GM23338 (cell line): ENCODE measurements at regions not wholly inside any gene's neighbourhood (a gene's known extent, or its start where the extent isn't known, plus 50 kb on each side); places are given as distances from the start of the nearest gene placed in this dataset.

Experiments
- ATAC-seq: fragments of 200-7000 bp; cut with Tn5 transposase; 3 replicates; pipeline ENCODE4 v1.9.1; 2020
- DNase-seq: peaks from one replicate; pipeline ENCODE4 v3.0.0-alpha.2; 2015; ENCODE audit warnings: low spot score
- H2AFZ ChIP-seq: fragments of 200-600 bp; sonication (generic); 2 replicates; pipeline ENCODE4 v1.8.0; 2016; ENCODE audit warnings: antibody characterized with exemption, mild to moderate bottlenecking, moderate library complexity
- H3F3A ChIP-seq: fragments of 200-600 bp; sonication (generic); replicated peaks from 2 replicates; pipeline ENCODE4 v1.8.0; 2017; ENCODE audit warnings: antibody characterized with exemption, mixed run types, low read depth
- H3K27ac ChIP-seq: fragments of 200-600 bp; sonication (generic); 2 replicates; pipeline ENCODE4 v1.6.1; 2016; ENCODE audit warnings: low read depth
- H3K27me3 ChIP-seq: fragments of 200-600 bp; sonication (generic); 2 replicates; pipeline ENCODE4 v1.8.0; 2016; ENCODE audit warnings: mild to moderate bottlenecking, mixed run types, moderate library complexity; ENCODE audit not compliant: insufficient read depth
- H3K36me3 ChIP-seq: fragments of 200-600 bp; sonication (generic); 2 replicates; pipeline ENCODE4 v1.8.0; 2016; ENCODE audit warnings: mild to moderate bottlenecking; ENCODE audit not compliant: insufficient read depth
- H3K4me1 ChIP-seq: fragments of 200-600 bp; sonication (generic); 2 replicates; pipeline ENCODE4 v1.8.0; 2016; ENCODE audit warnings: mild to moderate bottlenecking, moderate library complexity; ENCODE audit not compliant: insufficient read depth
- H3K4me2 ChIP-seq: fragments of 200-600 bp; sonication (generic); 2 replicates; pipeline ENCODE4 v1.7.1; 2017; ENCODE audit warnings: mixed run types
- H3K4me3 ChIP-seq: fragments of 200-600 bp; sonication (generic); 2 replicates; pipeline ENCODE4 v1.6.1; 2016; ENCODE audit warnings: mixed run types
- H3K79me2 ChIP-seq: fragments of 200-600 bp; sonication (generic); replicated peaks from 2 replicates; pipeline ENCODE4 v1.8.0; 2017; ENCODE audit warnings: mild to moderate bottlenecking; ENCODE audit not compliant: insufficient read depth
- H3K9me2 ChIP-seq: fragments of 200-600 bp; sonication (generic); 2 replicates; pipeline ENCODE4 v1.8.0; 2017; ENCODE audit not compliant: insufficient read depth
- H4K20me1 ChIP-seq: fragments of 200-600 bp; sonication (generic); replicated peaks from 2 replicates; pipeline ENCODE4 v1.8.0; 2017; ENCODE audit warnings: mild to moderate bottlenecking; ENCODE audit not compliant: insufficient read depth
- H3K27ac Mint-ChIP-seq: 2 replicates; pipeline ENCODE4 v1.8.0; 2020; ENCODE audit warnings: inconsistent platforms, mild to moderate bottlenecking, moderate library complexity, mixed read lengths
- H3K27me3 Mint-ChIP-seq: 3 replicates; pipeline ENCODE4 v1.8.0; 2022; ENCODE audit warnings: low read depth, mild to moderate bottlenecking, moderate library complexity, mixed read lengths, inconsistent platforms; ENCODE audit not compliant: insufficient read depth, poor library complexity
- H3K36me3 Mint-ChIP-seq: 3 replicates; pipeline ENCODE4 v1.8.0; 2021; ENCODE audit warnings: low read depth, mild to moderate bottlenecking, inconsistent platforms, moderate library complexity, mixed read lengths
- H3K4me1 Mint-ChIP-seq: 3 replicates; pipeline ENCODE4 v1.8.0; 2020; ENCODE audit warnings: mild to moderate bottlenecking, inconsistent platforms, mixed read lengths
- H3K4me3 Mint-ChIP-seq: 3 replicates; pipeline ENCODE4 v1.8.0; 2021; ENCODE audit warnings: moderate library complexity, mild to moderate bottlenecking, inconsistent platforms, mixed read lengths
- H3K9me3 Mint-ChIP-seq: 3 replicates; pipeline ENCODE4 v1.8.0; 2020; ENCODE audit warnings: moderate library complexity, mild to moderate bottlenecking, inconsistent platforms, mixed read lengths
- CREB1 ChIP-seq: fragments of 250-450 bp; sonication (Bioruptor Pico); IDR thresholded peaks from 2 replicates; pipeline ENCODE4 v1.5.0; 2020; ENCODE audit warnings: low read depth, mild to moderate bottlenecking, moderate library complexity
- EZH2phosphoT487 ChIP-seq: fragments of 200-600 bp; sonication (generic); IDR thresholded peaks from one replicate; pipeline ENCODE4 v1.8.1; 2018; ENCODE audit warnings: antibody characterized with exemption; ENCODE audit not compliant: unreplicated experiment
- JUNB ChIP-seq: IDR thresholded peaks from one replicate; pipeline ENCODE4 v1.6.1; 2016; ENCODE audit warnings: antibody characterized with exemption; ENCODE audit not compliant: unreplicated experiment
- POLR2AphosphoS5 ChIP-seq: IDR thresholded peaks from 2 replicates; pipeline ENCODE4 v1.6.1; 2016; ENCODE audit warnings: antibody characterized with exemption, low read depth
- STAT1 ChIP-seq: IDR thresholded peaks from one replicate; pipeline ENCODE4 v1.6.1; 2016; ENCODE audit warnings: antibody characterized with exemption; ENCODE audit not compliant: unreplicated experiment
- ZNF331 ChIP-seq: fragments of 250-450 bp; sonication (Bioruptor Pico); IDR thresholded peaks from 2 replicates; pipeline ENCODE4 v1.5.0; 2020; ENCODE audit warnings: low read depth, mild to moderate bottlenecking, moderate library complexity
- TF ChIP-seq, protein P1 (sequence below), 2 experiments: fragments of 200-600 bp in 1 of 2; sonication (generic) in 1 of 2; conservative IDR thresholded peaks; 2 replicates each; pipeline versions ENCODE4 v1.5.1 to v1.6.1; 2016 to 2017; ENCODE audit warnings: antibody characterized with exemption in 2 of 2, low read depth in 2 of 2, mild to moderate bottlenecking in 2 of 2, moderate library complexity in 1 of 2
- TF ChIP-seq, protein P2 (sequence below): fragments of 250-450 bp; sonication (Bioruptor Pico); IDR thresholded peaks from 2 replicates; pipeline ENCODE4 v1.5.0; 2020; ENCODE audit warnings: mild to moderate bottlenecking, moderate library complexity

DNA sequence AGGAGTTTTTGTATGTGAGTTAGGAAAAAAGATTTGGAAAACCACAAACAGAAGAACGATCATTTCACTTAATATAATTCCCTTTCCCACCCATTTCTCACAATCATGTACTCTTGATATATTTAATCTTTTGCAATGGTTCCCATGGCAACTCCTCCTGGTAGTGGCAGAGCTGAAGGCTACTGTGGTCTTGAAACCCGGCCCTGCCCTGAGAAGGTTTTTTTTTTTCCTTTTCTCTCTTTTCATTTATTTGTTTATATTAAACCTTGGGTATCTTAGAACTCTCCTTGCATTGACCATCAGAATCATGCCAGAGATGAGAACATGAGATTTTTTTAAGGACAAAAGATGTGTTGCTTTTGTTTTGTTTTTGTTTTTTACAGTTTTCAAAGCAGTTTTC, 566.1 kb upstream of the NRP1 start:
- peaks cover 6% of the 10 kb centered on the region for H3K36me3 Mint-ChIP-seq
- H3K9me2 ChIP-seq: peaks cover 12% of the 10 kb centered on the region
- H3F3A ChIP-seq: no peaks in the 10 kb centered on the region
- no peaks in the 10 kb centered on the region for H3K79me2 ChIP-seq
- H3K4me2 ChIP-seq: no peak overlapping the region
- no peaks in the 10 kb centered on the region for H3K4me1 ChIP-seq
- H3K27me3 Mint-ChIP-seq: no peaks in the 10 kb centered on the region
- DNase-seq (no peak), ATAC-seq (no peak)
- no peaks in the 10 kb centered on the region for H3K27me3 ChIP-seq
- no peak overlapping the region for H3K4me3 Mint-ChIP-seq
- peaks cover 6% of the 10 kb centered on the region for H3K9me3 Mint-ChIP-seq
- H3K27ac ChIP-seq: no peak overlapping the region
- H2AFZ ChIP-seq: peak overlapping the region; percentile 2; the same call in 1 of the 2 replicates
- TF ChIP-seq, protein P1, sequence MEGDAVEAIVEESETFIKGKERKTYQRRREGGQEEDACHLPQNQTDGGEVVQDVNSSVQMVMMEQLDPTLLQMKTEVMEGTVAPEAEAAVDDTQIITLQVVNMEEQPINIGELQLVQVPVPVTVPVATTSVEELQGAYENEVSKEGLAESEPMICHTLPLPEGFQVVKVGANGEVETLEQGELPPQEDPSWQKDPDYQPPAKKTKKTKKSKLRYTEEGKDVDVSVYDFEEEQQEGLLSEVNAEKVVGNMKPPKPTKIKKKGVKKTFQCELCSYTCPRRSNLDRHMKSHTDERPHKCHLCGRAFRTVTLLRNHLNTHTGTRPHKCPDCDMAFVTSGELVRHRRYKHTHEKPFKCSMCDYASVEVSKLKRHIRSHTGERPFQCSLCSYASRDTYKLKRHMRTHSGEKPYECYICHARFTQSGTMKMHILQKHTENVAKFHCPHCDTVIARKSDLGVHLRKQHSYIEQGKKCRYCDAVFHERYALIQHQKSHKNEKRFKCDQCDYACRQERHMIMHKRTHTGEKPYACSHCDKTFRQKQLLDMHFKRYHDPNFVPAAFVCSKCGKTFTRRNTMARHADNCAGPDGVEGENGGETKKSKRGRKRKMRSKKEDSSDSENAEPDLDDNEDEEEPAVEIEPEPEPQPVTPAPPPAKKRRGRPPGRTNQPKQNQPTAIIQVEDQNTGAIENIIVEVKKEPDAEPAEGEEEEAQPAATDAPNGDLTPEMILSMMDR (conservative IDR thresholded peaks at IDR 0.05; ENCODE audit: low read depth in 2 of 2): no peak
- TF ChIP-seq, protein P2, sequence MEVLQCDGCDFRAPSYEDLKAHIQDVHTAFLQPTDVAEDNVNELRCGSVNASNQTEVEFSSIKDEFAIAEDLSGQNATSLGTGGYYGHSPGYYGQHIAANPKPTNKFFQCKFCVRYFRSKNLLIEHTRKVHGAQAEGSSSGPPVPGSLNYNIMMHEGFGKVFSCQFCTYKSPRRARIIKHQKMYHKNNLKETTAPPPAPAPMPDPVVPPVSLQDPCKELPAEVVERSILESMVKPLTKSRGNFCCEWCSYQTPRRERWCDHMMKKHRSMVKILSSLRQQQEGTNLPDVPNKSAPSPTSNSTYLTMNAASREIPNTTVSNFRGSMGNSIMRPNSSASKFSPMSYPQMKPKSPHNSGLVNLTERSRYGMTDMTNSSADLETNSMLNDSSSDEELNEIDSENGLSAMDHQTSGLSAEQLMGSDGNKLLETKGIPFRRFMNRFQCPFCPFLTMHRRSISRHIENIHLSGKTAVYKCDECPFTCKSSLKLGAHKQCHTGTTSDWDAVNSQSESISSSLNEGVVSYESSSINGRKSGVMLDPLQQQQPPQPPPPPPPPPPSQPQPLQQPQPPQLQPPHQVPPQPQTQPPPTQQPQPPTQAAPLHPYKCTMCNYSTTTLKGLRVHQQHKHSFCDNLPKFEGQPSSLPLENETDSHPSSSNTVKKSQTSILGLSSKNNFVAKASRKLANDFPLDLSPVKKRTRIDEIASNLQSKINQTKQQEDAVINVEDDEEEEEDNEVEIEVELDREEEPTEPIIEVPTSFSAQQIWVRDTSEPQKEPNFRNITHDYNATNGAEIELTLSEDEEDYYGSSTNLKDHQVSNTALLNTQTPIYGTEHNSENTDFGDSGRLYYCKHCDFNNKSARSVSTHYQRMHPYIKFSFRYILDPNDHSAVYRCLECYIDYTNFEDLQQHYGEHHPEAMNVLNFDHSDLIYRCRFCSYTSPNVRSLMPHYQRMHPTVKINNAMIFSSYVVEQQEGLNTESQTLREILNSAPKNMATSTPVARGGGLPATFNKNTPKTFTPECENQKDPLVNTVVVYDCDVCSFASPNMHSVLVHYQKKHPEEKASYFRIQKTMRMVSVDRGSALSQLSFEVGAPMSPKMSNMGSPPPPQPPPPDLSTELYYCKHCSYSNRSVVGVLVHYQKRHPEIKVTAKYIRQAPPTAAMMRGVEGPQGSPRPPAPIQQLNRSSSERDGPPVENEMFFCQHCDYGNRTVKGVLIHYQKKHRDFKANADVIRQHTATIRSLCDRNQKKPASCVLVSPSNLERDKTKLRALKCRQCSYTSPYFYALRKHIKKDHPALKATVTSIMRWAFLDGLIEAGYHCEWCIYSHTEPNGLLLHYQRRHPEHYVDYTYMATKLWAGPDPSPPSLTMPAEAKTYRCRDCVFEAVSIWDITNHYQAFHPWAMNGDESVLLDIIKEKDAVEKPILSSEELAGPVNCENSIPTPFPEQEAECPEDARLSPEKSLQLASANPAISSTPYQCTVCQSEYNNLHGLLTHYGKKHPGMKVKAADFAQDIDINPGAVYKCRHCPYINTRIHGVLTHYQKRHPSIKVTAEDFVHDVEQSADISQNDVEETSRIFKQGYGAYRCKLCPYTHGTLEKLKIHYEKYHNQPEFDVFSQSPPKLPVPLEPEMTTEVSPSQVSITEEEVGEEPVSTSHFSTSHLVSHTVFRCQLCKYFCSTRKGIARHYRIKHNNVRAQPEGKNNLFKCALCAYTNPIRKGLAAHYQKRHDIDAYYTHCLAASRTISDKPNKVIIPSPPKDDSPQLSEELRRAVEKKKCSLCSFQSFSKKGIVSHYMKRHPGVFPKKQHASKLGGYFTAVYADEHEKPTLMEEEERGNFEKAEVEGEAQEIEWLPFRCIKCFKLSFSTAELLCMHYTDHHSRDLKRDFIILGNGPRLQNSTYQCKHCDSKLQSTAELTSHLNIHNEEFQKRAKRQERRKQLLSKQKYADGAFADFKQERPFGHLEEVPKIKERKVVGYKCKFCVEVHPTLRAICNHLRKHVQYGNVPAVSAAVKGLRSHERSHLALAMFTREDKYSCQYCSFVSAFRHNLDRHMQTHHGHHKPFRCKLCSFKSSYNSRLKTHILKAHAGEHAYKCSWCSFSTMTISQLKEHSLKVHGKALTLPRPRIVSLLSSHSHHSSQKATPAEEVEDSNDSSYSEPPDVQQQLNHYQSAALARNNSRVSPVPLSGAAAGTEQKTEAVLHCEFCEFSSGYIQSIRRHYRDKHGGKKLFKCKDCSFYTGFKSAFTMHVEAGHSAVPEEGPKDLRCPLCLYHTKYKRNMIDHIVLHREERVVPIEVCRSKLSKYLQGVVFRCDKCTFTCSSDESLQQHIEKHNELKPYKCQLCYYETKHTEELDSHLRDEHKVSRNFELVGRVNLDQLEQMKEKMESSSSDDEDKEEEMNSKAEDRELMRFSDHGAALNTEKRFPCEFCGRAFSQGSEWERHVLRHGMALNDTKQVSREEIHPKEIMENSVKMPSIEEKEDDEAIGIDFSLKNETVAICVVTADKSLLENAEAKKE (CRISPR knock-in tag): no peak
- TF ChIP-seq EZH2phosphoT487: no peak
- no peak for TF ChIP-seq CREB1 (CRISPR knock-in tag)
- no peak for TF ChIP-seq ZNF331
- no peak for TF ChIP-seq JUNB
- TF ChIP-seq STAT1: no peak
- no peak for TF ChIP-seq POLR2AphosphoS5
- no peaks in the 10 kb centered on the region for H3K36me3 ChIP-seq
- H3K27ac Mint-ChIP-seq: no peak overlapping the region
- no peaks in the 10 kb centered on the region for H4K20me1 ChIP-seq
- H3K4me3 ChIP-seq: no peak overlapping the region
- no peaks in the 10 kb centered on the region; the same call in 2 of the 3 replicates for H3K4me1 Mint-ChIP-seq
